ENCODE measurements at regions not wholly inside any gene's neighbourhood (a gene's known extent, or its start where the extent isn't known, plus 50 kb on each side); places are given as distances from the start of the nearest gene placed in this dataset.

DNA sequence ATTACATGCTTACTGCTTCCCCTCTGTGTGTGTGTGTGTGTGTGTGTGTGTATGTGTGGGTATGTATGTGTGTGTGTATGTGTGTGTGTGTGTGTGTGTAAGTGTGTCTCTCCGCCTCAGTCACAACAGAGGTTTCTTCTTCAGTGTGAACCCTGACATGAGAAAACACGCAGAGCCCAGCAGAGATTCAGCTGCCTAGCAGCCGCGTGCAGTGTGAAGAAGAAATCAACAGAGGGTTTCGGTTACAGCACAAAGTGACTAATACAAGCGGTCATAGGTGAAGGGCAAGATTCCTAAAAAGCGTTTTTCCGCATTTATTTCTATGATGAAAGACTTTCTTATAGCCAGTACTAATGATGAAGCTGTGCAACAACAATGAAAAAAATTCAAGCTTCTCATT, 55.3 kb upstream of the ZFP42 start:
- TF ChIP-seq, protein P1, sequence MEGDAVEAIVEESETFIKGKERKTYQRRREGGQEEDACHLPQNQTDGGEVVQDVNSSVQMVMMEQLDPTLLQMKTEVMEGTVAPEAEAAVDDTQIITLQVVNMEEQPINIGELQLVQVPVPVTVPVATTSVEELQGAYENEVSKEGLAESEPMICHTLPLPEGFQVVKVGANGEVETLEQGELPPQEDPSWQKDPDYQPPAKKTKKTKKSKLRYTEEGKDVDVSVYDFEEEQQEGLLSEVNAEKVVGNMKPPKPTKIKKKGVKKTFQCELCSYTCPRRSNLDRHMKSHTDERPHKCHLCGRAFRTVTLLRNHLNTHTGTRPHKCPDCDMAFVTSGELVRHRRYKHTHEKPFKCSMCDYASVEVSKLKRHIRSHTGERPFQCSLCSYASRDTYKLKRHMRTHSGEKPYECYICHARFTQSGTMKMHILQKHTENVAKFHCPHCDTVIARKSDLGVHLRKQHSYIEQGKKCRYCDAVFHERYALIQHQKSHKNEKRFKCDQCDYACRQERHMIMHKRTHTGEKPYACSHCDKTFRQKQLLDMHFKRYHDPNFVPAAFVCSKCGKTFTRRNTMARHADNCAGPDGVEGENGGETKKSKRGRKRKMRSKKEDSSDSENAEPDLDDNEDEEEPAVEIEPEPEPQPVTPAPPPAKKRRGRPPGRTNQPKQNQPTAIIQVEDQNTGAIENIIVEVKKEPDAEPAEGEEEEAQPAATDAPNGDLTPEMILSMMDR (conservative IDR thresholded peaks at IDR 0.05 in 1 of 2, IDR thresholded peaks at IDR 0.05 in 1 of 2; ENCODE audit: extremely low read depth in 1 of 2, insufficient read depth in 1 of 2, low read depth in 1 of 2, low read length in 2 of 2) = no peak
- TF ChIP-seq EZH2 (IDR thresholded peaks at IDR 0.05; ENCODE audit: borderline replicate concordance, low read length) = no peak

All from mammary epithelial cell (primary cell).